ENCODE measurements at regions not wholly inside any gene's neighbourhood (a gene's known extent, or its start where the extent isn't known, plus 50 kb on each side); places are given as distances from the start of the nearest gene placed in this dataset.

GRCh38 chr10:56505555-56505954, 144.5 kb upstream of the ZWINT start (continued):
- TF ChIP-seq, protein P1, sequence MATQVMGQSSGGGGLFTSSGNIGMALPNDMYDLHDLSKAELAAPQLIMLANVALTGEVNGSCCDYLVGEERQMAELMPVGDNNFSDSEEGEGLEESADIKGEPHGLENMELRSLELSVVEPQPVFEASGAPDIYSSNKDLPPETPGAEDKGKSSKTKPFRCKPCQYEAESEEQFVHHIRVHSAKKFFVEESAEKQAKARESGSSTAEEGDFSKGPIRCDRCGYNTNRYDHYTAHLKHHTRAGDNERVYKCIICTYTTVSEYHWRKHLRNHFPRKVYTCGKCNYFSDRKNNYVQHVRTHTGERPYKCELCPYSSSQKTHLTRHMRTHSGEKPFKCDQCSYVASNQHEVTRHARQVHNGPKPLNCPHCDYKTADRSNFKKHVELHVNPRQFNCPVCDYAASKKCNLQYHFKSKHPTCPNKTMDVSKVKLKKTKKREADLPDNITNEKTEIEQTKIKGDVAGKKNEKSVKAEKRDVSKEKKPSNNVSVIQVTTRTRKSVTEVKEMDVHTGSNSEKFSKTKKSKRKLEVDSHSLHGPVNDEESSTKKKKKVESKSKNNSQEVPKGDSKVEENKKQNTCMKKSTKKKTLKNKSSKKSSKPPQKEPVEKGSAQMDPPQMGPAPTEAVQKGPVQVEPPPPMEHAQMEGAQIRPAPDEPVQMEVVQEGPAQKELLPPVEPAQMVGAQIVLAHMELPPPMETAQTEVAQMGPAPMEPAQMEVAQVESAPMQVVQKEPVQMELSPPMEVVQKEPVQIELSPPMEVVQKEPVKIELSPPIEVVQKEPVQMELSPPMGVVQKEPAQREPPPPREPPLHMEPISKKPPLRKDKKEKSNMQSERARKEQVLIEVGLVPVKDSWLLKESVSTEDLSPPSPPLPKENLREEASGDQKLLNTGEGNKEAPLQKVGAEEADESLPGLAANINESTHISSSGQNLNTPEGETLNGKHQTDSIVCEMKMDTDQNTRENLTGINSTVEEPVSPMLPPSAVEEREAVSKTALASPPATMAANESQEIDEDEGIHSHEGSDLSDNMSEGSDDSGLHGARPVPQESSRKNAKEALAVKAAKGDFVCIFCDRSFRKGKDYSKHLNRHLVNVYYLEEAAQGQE (IDR thresholded peaks at IDR 0.05; ENCODE audit: unreplicated experiment): no peak
- TF ChIP-seq ZNF331 (CRISPR knock-in tag; IDR thresholded peaks at IDR 0.05; ENCODE audit: low read depth): no peak
- TF ChIP-seq EZH2 (IDR thresholded peaks at IDR 0.05; ENCODE audit: low read depth, unreplicated experiment): no peak

GRCh38 chr10:56496186-56496486, 135.1 kb upstream of the ZWINT start:
- no peak for ATAC-seq
- no peaks in the 10 kb centered on the region for H3K79me2 ChIP-seq (replicated peaks; ENCODE audit: insufficient read depth)
- H4K20me1 ChIP-seq (replicated peaks; ENCODE audit: insufficient read depth): no peaks in the 10 kb centered on the region
- Mint-ChIP-seq H3K27me3 (ENCODE audit: insufficient read depth, low read depth, poor library complexity) (no peaks in the 10 kb centered on the region), H3K9me3 (no peaks in the 10 kb centered on the region), H3K4me3 (no peak overlapping the region), H3K4me1 (no peaks in the 10 kb centered on the region), H3K36me3 (ENCODE audit: low read depth) (no peaks in the 10 kb centered on the region), H3K27ac (no peak overlapping the region)
- no peak for DNase-seq (ENCODE audit: low spot score)
- H2AFZ ChIP-seq: no peak overlapping the region
- H3K27ac ChIP-seq (ENCODE audit: low read depth): no peak overlapping the region
- H3K4me1 ChIP-seq (ENCODE audit: insufficient read depth): no peaks in the 10 kb centered on the region
- H3K36me3 ChIP-seq (ENCODE audit: insufficient read depth): no peaks in the 10 kb centered on the region
- no peaks in the 10 kb centered on the region for H3K27me3 ChIP-seq (ENCODE audit: insufficient read depth)
- no peak overlapping the region for H3K4me2 ChIP-seq
- H3K9me2 ChIP-seq (ENCODE audit: insufficient read depth): no peaks in the 10 kb centered on the region
- H3F3A ChIP-seq (replicated peaks; ENCODE audit: low read depth): no peaks in the 10 kb centered on the region
- H3K4me3 ChIP-seq: no peak overlapping the region
- TF ChIP-seq, protein P1 (IDR thresholded peaks at IDR 0.05; ENCODE audit: unreplicated experiment): no peak
- no peak for TF ChIP-seq ZNF114 (CRISPR knock-in tag; IDR thresholded peaks at IDR 0.05)
- no peak for TF ChIP-seq CTCF (conservative IDR thresholded peaks at IDR 0.05; ENCODE audit: low read depth in 2 of 2)
- no peak for TF ChIP-seq POLR2AphosphoS5 (IDR thresholded peaks at IDR 0.05; ENCODE audit: low read depth)
- no peak for TF ChIP-seq ZNF331 (CRISPR knock-in tag; IDR thresholded peaks at IDR 0.05; ENCODE audit: low read depth)
- no peak for TF ChIP-seq CREB1 (CRISPR knock-in tag; IDR thresholded peaks at IDR 0.05; ENCODE audit: low read depth)
- no peak for TF ChIP-seq EZH2 (IDR thresholded peaks at IDR 0.05; ENCODE audit: low read depth, unreplicated experiment)
- TF ChIP-seq NANOG (IDR thresholded peaks at IDR 0.05; ENCODE audit: borderline replicate concordance): no peak
- no peak for TF ChIP-seq STAT1 (IDR thresholded peaks at IDR 0.05; ENCODE audit: unreplicated experiment)
- no peak for TF ChIP-seq JUNB (IDR thresholded peaks at IDR 0.05; ENCODE audit: unreplicated experiment)
- TF ChIP-seq ETS1 (IDR thresholded peaks at IDR 0.05): no peak
- no peak for TF ChIP-seq EZH2phosphoT487 (IDR thresholded peaks at IDR 0.05; ENCODE audit: unreplicated experiment)
